A673 (cell line): ENCODE measurements at regions not wholly inside any gene's neighbourhood (a gene's known extent, or its start where the extent isn't known, plus 50 kb on each side); places are given as distances from the start of the nearest gene placed in this dataset.

Experiments
- BruUV-seq: library from RNA; stranded (reverse); fragments of 400-500 nt; replicated peaks from 2 replicates; lab custom pipeline; 2021; lab: Mats Ljungman, UMichigan
- CTCF ChIA-PET: fragments of 300-600 bp; sonication (Branson Sonifier 250); formaldehyde crosslinking; loops from one replicate; lab custom pipeline; 2022; ENCODE audit warnings: antibody characterized with exemption; lab: Charles Lee
- POLR2A ChIA-PET: fragments of 300-600 bp; sonication (Branson Sonifier 250); formaldehyde crosslinking; loops from one replicate; lab custom pipeline; 2022; ENCODE audit warnings: antibody characterized with exemption; ENCODE audit not compliant: low non-redundant PET; lab: Charles Lee
- DNase-seq: peaks from one replicate; pipeline ENCODE4 v3.0.0-alpha.2; 2015; ENCODE audit warnings: low spot score
- H3K27ac ChIP-seq: fragments of 200-600 bp; sonication (generic); 2 replicates; pipeline ENCODE4 v1.5.1; 2016; ENCODE audit warnings: mixed run types, low read depth, mild to moderate bottlenecking, mixed read lengths, antibody characterized with exemption, low read length; ENCODE audit not compliant: poor library complexity, severe bottlenecking
- H3K27me3 ChIP-seq: fragments of 200-600 bp; sonication (generic); replicated peaks from 2 replicates; pipeline ENCODE4 v1.6.1; 2017; ENCODE audit warnings: mixed run types, low read depth, mild to moderate bottlenecking, mixed read lengths, antibody characterized with exemption, low read length; ENCODE audit not compliant: insufficient read depth, poor library complexity
- H3K36me3 ChIP-seq: fragments of 200-600 bp; sonication (generic); 2 replicates; pipeline ENCODE4 v1.6.1; 2016; ENCODE audit warnings: mixed run types, mild to moderate bottlenecking, mixed read lengths, antibody characterized with exemption, low read length; ENCODE audit not compliant: insufficient read depth, poor library complexity, severe bottlenecking
- H3K4me1 ChIP-seq: fragments of 200-600 bp; sonication (generic); 2 replicates; pipeline ENCODE4 v1.6.1; 2017; ENCODE audit warnings: mixed run types, mild to moderate bottlenecking, mixed read lengths, antibody characterized with exemption, low read length; ENCODE audit not compliant: insufficient read depth, poor library complexity, severe bottlenecking
- H3K4me3 ChIP-seq: fragments of 200-600 bp; sonication (generic); 2 replicates; pipeline ENCODE4 v1.5.1; 2016; ENCODE audit warnings: low read depth, mixed run types, mild to moderate bottlenecking, mixed read lengths, low read length; ENCODE audit not compliant: poor library complexity, severe bottlenecking
- H3K9me3 ChIP-seq: fragments of 200-600 bp; sonication (generic); 2 replicates; pipeline ENCODE4 v1.6.1; 2016; ENCODE audit warnings: mixed run types, low read depth, mild to moderate bottlenecking, mixed read lengths, antibody characterized with exemption, low read length; ENCODE audit not compliant: poor library complexity, severe bottlenecking
- CTCF ChIP-seq: fragments of 300-800, 200-600 bp; sonication (generic); conservative IDR thresholded peaks from 2 replicates; pipeline ENCODE4 v1.5.1; 2017; ENCODE audit warnings: low read depth, mild to moderate bottlenecking, antibody characterized with exemption, low read length, moderate library complexity, mixed read lengths
- EZH2 ChIP-seq: fragments of 200-600 bp; sonication (generic); IDR thresholded peaks from 2 replicates; pipeline ENCODE4 v1.6.1; 2017; ENCODE audit warnings: borderline replicate concordance, low read depth, mild to moderate bottlenecking, mixed read lengths, antibody characterized with exemption, low read length; ENCODE audit not compliant: poor library complexity, severe bottlenecking
- intact Hi-C: fragments of 100-400 bp; cut with micrococcal nuclease; formaldehyde crosslinking; loops from one replicate; pipeline ENCODE4 v1.10.0; 2022; ENCODE audit not compliant: unreplicated experiment

GRCh38 chr4:75243570-75243969 lies 270.6 kb downstream of the RCHY1 start:
- intact Hi-C loops, result no loop called here
- DNase-seq, result no peak
- Histone ChIP-seq H3K4me1 (no peaks in the 10 kb centered on the region), H3K9me3 (no peaks in the 10 kb centered on the region), H3K27me3 (no peaks in the 10 kb centered on the region), H3K36me3 (no peaks in the 10 kb centered on the region), H3K4me3 (no peak overlapping the region), H3K27ac (no peak overlapping the region)
- ChIA-PET CTCF (no interaction called here), POLR2A (no interaction called here)
- no peak for TF ChIP-seq CTCF
- TF ChIP-seq EZH2, result no peak
- BruUV-seq, result no TSS peak

- CTCF ChIA-PET, result no interaction called here
- no peaks in the 10 kb centered on the region for H3K36me3 ChIP-seq
Measured at GRCh38 chr4:75235359-75235951, 278.7 kb downstream of the RCHY1 start.

GRCh38 chr4:75232546-75232945 lies 281.7 kb downstream of the RCHY1 start:
- no peak overlapping the region for H3K4me3 ChIP-seq
- CTCF ChIA-PET, result no interaction called here

More at GRCh38 chr4:75235359-75235951, 278.7 kb downstream of the RCHY1 start:
- POLR2A ChIA-PET, result no interaction called here
- Histone ChIP-seq H3K4me1 (no peaks in the 10 kb centered on the region), H3K9me3 (no peaks in the 10 kb centered on the region), H3K4me3 (no peak overlapping the region), H3K27me3 (no peaks in the 10 kb centered on the region), H3K27ac (no peak overlapping the region)
- DNase-seq, result no peak
- BruUV-seq, result no TSS peak
- TF ChIP-seq EZH2, result no peak
- TF ChIP-seq CTCF, result no peak
- intact Hi-C loops, result no loop called here

More at GRCh38 chr4:75232546-75232945, 281.7 kb downstream of the RCHY1 start:
- DNase-seq, result no peak
- intact Hi-C loops, result no loop called here
- Histone ChIP-seq H3K27ac (no peak overlapping the region), H3K4me1 (no peaks in the 10 kb centered on the region), H3K27me3 (no peaks in the 10 kb centered on the region), H3K9me3 (no peaks in the 10 kb centered on the region), H3K36me3 (no peaks in the 10 kb centered on the region)
- POLR2A ChIA-PET, result no interaction called here
- TF ChIP-seq CTCF (no peak), EZH2 (no peak)
- no TSS peak for BruUV-seq
